ENCODE measurements at regions not wholly inside any gene's neighbourhood (a gene's known extent, or its start where the extent isn't known, plus 50 kb on each side); places are given as distances from the start of the nearest gene placed in this dataset.
A peak's percentile ranks its signal among the peaks of the same experiment; 100 is the strongest.

DNA sequence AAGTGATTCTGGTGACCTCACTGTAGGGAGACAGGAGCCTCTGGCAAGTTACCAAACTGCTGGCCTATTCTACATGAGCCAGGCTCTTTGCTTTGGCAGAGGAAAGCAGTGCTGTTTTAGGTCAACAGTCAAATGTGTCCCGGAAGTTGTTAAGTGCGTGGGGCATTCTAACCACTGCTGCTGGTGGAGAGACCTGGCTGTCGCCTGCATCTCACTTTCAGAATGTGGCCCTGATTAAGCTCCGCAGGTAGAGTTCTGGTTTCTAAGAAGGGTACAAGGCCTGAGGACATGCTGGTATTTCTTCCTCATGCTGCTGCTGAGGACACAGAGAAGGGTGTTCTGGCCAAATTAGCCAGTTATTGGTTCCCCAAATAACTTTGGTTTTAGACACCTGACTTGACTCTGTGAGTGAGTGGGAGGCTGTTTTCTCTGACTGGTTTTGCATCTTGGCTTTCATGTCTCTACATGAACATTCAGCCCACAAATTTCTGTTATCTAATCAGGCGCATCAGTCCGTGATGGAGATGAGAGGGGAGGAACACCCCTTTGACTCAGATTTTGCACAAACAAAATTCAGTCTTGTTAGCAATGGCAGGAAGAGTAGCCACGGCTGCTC, 120.8 kb downstream of the LMO4 start:
- H3K27ac ChIP-seq = peak overlapping the region in 1 of 2 donors; percentile 3

DNA sequence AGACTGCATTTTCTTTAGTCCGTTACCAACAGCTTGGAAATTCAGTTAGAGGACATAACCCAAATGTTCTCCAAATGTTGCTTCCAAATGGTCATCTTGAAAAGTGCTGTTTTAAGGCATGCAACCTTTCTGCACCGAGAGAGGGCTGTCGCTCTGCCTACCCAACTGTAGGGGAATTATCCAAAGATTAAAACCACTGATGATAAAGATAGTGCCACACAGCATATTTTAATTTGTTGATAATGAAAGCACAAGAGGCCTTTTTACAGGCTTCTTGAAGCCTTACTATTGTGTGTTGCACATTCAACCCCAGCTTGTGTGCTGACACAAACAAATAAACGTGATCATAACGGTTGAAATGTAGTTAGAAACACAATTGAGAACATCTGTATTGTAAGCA, 121.5 kb downstream of the LMO4 start:
- Histone ChIP-seq H3K36me3 (no peaks in the 10 kb centered on the region), H3K9me3 (no peaks in the 10 kb centered on the region), H3K4me1 (peaks cover 0 to 2% of the 10 kb centered on the region in 2 donors), H3K27ac (no peak overlapping the region), H3K27me3 (no peaks in the 10 kb centered on the region), H3K4me3 (no peak overlapping the region)
- TF ChIP-seq, protein P1, sequence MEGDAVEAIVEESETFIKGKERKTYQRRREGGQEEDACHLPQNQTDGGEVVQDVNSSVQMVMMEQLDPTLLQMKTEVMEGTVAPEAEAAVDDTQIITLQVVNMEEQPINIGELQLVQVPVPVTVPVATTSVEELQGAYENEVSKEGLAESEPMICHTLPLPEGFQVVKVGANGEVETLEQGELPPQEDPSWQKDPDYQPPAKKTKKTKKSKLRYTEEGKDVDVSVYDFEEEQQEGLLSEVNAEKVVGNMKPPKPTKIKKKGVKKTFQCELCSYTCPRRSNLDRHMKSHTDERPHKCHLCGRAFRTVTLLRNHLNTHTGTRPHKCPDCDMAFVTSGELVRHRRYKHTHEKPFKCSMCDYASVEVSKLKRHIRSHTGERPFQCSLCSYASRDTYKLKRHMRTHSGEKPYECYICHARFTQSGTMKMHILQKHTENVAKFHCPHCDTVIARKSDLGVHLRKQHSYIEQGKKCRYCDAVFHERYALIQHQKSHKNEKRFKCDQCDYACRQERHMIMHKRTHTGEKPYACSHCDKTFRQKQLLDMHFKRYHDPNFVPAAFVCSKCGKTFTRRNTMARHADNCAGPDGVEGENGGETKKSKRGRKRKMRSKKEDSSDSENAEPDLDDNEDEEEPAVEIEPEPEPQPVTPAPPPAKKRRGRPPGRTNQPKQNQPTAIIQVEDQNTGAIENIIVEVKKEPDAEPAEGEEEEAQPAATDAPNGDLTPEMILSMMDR (IDR thresholded peaks at IDR 0.05) = no peak
- DNase-seq (ENCODE audit: low spot score in 2 of 2) = no peak
- intact Hi-C loops (cut with DNase I) = no loop called here

More for the DNA sequence above, 120.8 kb downstream of the LMO4 start:
- peak in 1 of 2 donors; percentile 64 for DNase-seq (ENCODE audit: low spot score in 2 of 2)
- Histone ChIP-seq H3K4me1 (peaks cover 0 to 2% of the 10 kb centered on the region in 2 donors), H3K36me3 (no peaks in the 10 kb centered on the region), H3K4me3 (no peak overlapping the region), H3K27me3 (no peaks in the 10 kb centered on the region), H3K9me3 (no peaks in the 10 kb centered on the region)
- intact Hi-C loops (cut with DNase I) = no loop called here
- TF ChIP-seq, protein P1 (IDR thresholded peaks at IDR 0.05) = no peak

DNA sequence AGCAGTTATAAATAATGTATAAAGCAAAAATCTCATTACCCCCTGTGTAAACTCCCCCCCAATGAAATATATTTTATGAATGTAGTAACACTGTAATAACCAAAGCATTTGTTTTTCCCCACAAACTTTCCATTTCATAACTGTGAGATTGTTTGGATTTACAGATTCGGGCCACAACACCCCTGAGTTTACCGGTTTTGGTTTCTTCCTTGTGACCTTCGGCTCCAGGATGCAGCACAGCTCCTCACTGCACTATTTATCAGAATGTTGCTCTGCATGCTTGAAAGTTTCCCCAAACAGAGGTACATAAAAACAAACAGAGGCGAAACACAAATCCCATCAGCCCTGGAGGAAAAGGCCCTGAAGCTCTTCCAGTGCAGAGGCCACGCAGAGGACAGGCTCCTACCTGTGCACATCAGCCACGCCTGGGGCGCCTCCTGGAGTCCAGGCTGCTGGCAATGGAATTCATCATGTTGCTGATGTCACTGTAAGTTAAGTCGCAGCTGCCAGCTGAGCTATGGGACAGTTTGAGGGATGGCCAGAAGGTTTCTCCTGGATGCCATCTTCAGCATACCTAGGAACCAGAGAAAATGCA, 122.0 kb downstream of the LMO4 start:
- no peaks in the 10 kb centered on the region for H3K9me3 ChIP-seq
- peaks cover 0 to 2% of the 10 kb centered on the region in 2 donors for H3K4me1 ChIP-seq
- H3K27ac ChIP-seq = no peak overlapping the region
- no peak overlapping the region for H3K4me3 ChIP-seq
- DNase-seq (ENCODE audit: low spot score in 2 of 2) = no peak
- H3K27me3 ChIP-seq = no peaks in the 10 kb centered on the region
- intact Hi-C loops (cut with DNase I) = no loop called here
- TF ChIP-seq, protein P1 (IDR thresholded peaks at IDR 0.05) = no peak
- H3K36me3 ChIP-seq = no peaks in the 10 kb centered on the region

DNA sequence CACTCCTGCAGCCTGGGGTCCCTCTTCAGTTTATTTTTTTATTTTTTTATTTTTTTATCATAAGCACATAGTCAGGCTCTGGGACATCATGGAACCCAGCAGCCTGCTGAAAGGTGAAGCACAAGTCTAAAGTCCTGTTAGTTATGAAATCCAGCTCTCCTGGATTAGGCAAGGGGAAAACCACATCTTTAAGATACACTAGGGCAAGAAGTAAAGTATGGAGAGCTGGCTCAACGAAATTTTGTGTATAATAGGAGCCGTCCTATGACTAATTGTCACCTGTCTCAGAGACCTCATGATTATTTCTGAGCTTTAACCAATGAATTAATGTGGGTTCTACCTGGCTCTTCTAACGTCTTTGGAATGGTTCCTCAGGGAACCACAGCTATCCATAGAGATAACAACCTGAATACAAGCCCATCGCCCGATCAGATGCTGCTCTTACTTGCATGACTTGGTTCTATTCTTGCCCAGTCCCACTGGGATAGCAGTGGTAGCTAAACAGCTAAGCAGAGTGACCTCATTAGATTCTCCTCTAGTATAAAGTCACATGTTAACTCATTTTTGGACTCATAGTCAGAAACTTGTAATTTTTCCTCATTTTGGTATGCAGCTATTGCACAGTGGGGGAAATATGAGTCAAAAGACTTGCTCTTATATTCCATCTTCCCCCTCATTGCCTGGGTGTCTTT, 122.7 kb downstream of the LMO4 start:
- intact Hi-C loops (cut with DNase I) = no loop called here
- no peak for DNase-seq (ENCODE audit: low spot score in 2 of 2)

DNA sequence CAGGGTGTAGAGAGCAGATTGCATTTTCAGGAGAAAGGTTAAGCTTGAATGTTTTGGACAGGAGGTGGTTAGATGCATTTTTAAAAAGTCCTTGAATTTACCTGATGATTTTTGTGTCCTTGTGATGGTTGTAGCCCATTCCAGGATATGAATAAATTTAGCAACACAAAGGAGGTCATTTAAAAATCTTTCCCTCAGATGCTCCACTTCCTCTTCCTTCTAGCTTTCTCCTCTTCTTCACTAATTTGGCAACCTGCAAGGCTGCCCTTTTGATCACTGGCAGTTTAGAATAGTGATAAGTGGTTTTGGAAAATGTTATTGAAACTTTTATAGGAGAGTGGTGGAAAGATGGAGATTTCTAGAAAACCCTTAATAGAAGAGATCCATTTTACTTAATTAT, 124.0 kb downstream of the LMO4 start:
- no peak for DNase-seq (ENCODE audit: low spot score in 2 of 2)
- Histone ChIP-seq H3K36me3 (no peaks in the 10 kb centered on the region), H3K27ac (no peak overlapping the region), H3K4me3 (no peak overlapping the region), H3K4me1 (peaks cover 0 to 2% of the 10 kb centered on the region in 2 donors), H3K9me3 (no peaks in the 10 kb centered on the region), H3K27me3 (no peaks in the 10 kb centered on the region)
- intact Hi-C loops (cut with DNase I) = no loop called here
- TF ChIP-seq, protein P1 (IDR thresholded peaks at IDR 0.05) = no peak

More for the DNA sequence above, 122.7 kb downstream of the LMO4 start:
- no peak overlapping the region for H3K4me3 ChIP-seq
- TF ChIP-seq, protein P1 (IDR thresholded peaks at IDR 0.05) = no peak
- H3K27ac ChIP-seq = no peak overlapping the region
- H3K9me3 ChIP-seq = no peaks in the 10 kb centered on the region
- H3K36me3 ChIP-seq = no peaks in the 10 kb centered on the region
- no peaks in the 10 kb centered on the region for H3K27me3 ChIP-seq
- peaks cover 0 to 2% of the 10 kb centered on the region in 2 donors for H3K4me1 ChIP-seq

All from ascending aorta (tissue), 2 donors.